GM12872 (cell line): ENCODE measurements at regions not wholly inside any gene's neighbourhood (a gene's known extent, or its start where the extent isn't known, plus 50 kb on each side); places are given as distances from the start of the nearest gene placed in this dataset.

Source experiments
- TF ChIP-seq, protein P1 (sequence below): IDR thresholded peaks from 3 replicates; pipeline ENCODE4 v1.5.1; 2011; ENCODE audit warnings: low read depth, mild to moderate bottlenecking, low read length, moderate library complexity; ENCODE audit not compliant: insufficient read depth

DNA sequence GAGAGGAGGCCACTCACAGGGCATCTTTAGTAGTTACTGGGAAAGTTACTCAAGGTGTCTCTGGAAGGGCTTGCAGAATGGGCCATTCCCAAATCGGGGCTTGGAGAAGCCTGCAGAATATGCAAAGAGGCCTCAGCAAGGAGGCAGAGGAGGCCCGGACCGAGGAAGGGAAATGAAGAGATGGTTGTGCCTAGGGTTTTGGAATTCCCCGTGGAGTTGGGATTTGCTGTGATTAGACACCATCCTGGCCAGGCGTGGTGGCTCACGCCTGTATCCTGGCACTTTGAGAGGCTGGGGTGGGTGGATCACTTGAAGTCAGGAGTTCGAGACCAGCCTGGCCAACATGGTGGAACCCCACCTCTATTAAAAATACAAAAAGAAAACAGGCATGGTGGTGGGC lies 193.0 kb downstream of the IRF8 start:
- TF ChIP-seq, protein P1, sequence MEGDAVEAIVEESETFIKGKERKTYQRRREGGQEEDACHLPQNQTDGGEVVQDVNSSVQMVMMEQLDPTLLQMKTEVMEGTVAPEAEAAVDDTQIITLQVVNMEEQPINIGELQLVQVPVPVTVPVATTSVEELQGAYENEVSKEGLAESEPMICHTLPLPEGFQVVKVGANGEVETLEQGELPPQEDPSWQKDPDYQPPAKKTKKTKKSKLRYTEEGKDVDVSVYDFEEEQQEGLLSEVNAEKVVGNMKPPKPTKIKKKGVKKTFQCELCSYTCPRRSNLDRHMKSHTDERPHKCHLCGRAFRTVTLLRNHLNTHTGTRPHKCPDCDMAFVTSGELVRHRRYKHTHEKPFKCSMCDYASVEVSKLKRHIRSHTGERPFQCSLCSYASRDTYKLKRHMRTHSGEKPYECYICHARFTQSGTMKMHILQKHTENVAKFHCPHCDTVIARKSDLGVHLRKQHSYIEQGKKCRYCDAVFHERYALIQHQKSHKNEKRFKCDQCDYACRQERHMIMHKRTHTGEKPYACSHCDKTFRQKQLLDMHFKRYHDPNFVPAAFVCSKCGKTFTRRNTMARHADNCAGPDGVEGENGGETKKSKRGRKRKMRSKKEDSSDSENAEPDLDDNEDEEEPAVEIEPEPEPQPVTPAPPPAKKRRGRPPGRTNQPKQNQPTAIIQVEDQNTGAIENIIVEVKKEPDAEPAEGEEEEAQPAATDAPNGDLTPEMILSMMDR, result no peak

DNA sequence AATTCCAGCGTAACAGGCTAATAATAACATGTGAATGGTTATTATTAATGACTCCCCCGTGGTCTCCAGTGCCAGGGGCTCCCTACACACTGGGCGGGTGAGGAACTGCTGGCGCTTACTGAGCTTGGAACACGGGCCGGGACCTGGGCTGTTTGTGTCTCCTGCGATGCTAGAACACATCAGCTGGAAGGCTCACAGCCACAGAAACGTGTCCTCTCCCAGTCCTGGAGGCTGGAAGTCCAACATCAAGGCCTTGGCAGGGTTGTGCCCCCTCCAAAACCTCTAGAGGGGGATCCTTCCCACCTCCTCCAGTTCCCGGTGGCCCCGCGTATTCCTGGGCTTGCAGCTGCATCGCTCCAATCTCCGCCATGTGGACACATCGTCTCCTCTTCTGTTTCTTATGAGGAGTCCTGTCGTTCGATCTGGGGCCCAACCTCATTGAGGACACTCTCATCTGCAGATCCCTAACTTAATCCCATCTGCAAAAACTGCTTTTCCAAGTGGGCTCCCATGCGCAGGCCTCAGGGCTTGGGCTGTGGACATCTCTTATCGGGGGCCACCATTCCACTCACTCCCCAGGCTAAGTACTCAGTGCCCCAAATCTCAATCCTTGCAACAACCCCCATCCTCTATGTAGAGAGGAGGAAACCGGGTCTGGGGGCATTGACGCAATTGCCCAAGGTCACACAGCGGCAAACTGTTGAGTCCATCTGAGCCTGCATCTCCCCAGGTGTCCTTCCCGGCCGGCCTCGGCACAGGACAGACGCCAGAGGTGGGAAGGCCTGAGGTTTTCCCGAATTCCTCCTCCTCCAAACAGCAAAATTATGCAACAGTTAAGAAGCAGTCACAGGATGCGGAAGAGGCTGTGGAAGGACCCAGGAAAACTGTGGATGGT lies 193.9 kb downstream of the IRF8 start:
- TF ChIP-seq, protein P1, result no peak

DNA sequence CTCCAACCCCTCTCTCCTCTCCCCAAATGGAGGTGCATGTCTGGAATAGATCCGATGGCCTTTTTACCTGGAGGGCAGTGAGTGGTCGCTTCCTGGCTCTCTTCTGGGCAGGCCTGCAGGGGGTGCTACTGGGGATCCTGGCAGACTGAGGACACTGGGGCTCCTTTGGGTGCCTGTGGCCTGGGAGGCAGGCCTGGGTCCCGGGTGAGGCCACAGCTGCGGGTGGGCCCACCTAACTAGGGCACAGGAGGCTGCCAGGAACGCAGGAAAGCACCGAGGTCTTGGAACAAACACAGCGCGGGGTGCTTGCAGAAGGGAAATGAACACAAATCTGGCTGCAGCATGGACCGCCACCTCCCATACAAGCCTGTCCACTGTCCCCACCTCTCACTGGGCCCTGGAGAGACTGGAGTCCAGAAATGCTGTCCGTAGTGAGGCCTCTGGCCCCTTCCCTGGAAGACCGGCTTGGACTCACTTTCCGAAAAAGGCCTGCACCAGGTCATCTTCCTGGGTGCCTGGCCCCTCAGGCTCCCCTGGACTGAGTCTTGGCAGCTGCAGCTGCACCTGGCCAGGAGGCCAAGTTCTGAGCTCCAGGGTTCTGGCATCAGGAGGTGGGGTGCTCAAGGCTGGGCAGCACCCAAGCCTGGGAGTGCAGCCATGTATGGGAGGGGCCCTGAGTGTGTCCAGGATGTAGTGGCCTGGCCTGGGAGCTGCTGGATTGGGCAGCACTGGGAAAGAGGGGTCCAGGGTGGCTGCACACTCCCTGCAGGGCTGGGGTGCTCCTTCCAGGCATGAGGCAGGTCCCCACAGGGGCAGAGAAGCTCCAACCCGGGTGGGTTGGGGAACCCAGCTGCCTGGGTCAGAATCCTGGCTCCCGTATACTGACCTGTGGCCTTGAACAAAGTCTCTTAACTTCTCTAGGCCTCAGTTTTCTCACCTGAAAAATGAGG lies 195.1 kb downstream of the IRF8 start:
- TF ChIP-seq, protein P1, result no peak

DNA sequence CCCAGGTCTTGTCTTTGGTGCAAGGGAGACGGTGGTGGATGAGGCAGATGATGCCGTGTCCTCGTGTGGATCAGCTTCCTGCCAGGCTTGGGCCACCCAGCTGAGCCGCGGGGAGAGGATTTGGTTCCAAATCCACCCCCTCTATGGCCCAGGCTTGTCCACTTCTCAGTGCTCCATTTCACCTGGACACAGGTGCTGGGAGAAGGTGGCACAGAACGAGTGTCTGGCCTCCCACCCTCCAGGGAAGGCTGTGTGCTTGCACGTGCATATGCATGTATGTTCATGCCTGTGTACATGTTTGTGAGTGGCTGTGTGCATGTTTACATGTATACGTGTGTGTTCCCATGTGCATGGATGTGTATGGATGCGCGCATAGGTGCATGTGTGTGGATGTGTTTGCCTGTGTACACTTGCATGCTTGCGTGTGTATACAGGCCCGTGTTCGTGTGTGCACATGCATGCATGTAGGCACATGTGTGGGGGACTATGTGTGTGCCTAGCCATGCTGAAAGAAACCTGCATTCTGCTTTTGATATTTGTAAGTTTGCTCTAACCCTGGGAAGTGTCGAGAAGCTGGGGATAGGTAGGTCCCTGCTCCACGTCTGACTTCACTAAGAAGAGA lies 196.3 kb downstream of the IRF8 start:
- TF ChIP-seq, protein P1, result no peak

DNA sequence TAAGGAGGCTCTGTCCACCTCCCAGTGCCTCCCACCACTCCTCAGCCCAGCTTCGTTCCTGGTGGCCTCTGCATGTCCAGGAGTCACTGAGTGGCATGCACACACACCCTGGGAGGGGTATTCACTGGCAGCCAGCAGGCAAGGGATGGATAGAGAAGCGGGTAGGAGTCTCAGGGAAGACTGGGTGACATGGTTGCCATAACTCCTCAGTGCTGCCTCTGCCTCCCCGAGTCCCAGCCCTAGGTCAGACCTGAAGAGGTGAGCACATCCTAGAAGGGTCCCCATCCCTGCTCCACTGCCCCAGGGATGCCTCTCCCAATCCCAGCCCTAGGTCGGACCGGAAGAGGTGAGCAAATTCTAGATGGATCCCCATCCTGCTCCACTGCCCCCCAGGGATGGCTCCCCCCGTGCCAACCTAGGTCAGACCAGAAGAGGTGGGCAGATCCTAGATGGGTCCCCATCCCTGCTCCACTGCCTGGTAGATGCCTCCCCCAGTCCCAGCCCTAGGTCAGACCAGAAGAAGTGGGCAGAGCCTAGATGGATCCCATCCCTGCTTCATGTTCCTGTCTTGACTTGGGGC lies 197.0 kb downstream of the IRF8 start:
- TF ChIP-seq, protein P1, result no peak

DNA sequence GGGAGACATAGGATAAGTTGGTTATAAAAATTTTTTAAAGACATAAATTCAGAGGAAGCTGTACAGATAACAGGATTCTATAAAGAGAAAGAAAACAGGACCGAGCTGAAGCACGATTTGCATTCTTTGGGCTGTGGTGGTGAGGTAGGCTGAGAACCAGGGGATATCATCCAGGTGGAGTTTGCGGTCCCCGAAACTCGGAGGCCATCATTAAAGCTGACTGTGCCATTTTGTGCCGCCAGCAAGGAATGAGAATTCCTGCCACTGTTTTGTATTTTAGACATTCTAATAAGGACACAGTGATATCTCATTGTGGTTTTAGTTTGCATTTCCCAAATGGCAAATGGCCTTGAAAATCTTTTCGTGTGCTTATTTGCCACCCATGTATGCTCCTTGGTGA lies 197.9 kb downstream of the IRF8 start:
- TF ChIP-seq, protein P1, result no peak
